ENCODE measurements at regions not wholly inside any gene's neighbourhood (a gene's known extent, or its start where the extent isn't known, plus 50 kb on each side); places are given as distances from the start of the nearest gene placed in this dataset.

- no peak for TF ChIP-seq ZNF274 (IDR thresholded peaks at IDR 0.05; ENCODE audit: low read depth, low read length)
These were observed 645.0 kb downstream of the CBLN2 start (continued) for GRCh38 chr18:71899183-71899582.

DNA sequence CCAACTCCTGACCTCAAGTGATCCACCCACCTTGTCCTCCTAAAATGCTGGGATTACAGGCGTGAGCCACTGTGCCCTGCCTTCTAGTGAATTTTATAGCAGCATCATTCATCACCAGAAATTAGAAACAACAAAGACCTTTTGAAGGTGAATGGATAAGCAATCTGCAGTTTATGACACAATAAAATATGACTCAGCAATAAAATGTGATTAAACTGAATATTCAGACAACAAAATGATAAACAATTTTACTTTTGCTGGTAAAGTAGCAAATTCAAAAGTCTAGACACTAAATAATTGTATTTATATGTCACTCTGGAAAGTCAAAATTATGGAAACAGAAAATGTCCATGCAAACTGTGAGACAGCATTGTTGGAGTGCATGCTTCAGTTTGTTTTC, 656.6 kb downstream of the CBLN2 start:
- RAD21 ChIA-PET (ENCODE audit: low non-redundant PET in 1 of 2, low total read pairs in 2 of 2, uncharacterized antibody in 2 of 2, unreplicated experiment in 2 of 2) = no interaction called here
- Histone ChIP-seq H3K79me2 (ENCODE audit: insufficient read depth, low read length) (no peaks in the 10 kb centered on the region), H3K9me2 (ENCODE audit: insufficient read depth) (no peaks in the 10 kb centered on the region), H4K20me1 (ENCODE audit: insufficient read depth) (no peaks in the 10 kb centered on the region), H3K4me1 (ENCODE audit: control insufficient read depth in 1 of 2, insufficient read depth in 2 of 2, low read length in 2 of 2) (no peaks in the 10 kb centered on the region), H3K9ac (ENCODE audit: low read length) (no peak overlapping the region), H3K4me2 (ENCODE audit: low read length) (no peak overlapping the region), H3K36me3 (ENCODE audit: control insufficient read depth in 1 of 2, insufficient read depth in 2 of 2, low read length in 2 of 2) (no peaks in the 10 kb centered on the region), H3K27ac (ENCODE audit: low read depth, low read length) (no peak overlapping the region), H3K9me3 (ENCODE audit: control insufficient read depth in 1 of 2, insufficient read depth in 1 of 2, low read depth in 1 of 2, low read length in 2 of 2) (peaks cover 0 to 7% of the 10 kb centered on the region in 2 experiments; a peak in 3 of 4 replicates), H3K4me3 (replicated peaks in 1 of 2; ENCODE audit: low read depth in 1 of 2, low read length in 2 of 2) (no peak overlapping the region), H3K27me3 (ENCODE audit: insufficient read depth, low read length) (no peaks in the 10 kb centered on the region), H2AFZ (ENCODE audit: low read depth, low read length, poor library complexity, severe bottlenecking) (no peak overlapping the region)
- no TSS peak for BruUV-seq (replicated peaks)
- DNase-seq (ENCODE audit: low read depth, low spot score) (no peak), ATAC-seq (no peak)
- CTCF ChIA-PET = no interaction called here
- POLR2A ChIA-PET = no interaction called here
- intact Hi-C loops (cut with micrococcal nuclease) = no loop called here
- TF ChIP-seq SIN3A (IDR thresholded peaks at IDR 0.05; ENCODE audit: low read depth) (no peak), CBX3 (IDR thresholded peaks at IDR 0.05; ENCODE audit: low read depth) (no peak), EGR1 (IDR thresholded peaks at IDR 0.05; ENCODE audit: low read depth) (no peak), EZH2phosphoT487 (IDR thresholded peaks at IDR 0.05; ENCODE audit: borderline replicate concordance) (no peak), JUND (IDR thresholded peaks at IDR 0.05) (no peak), EZH2 (IDR thresholded peaks at IDR 0.05) (no peak), ZBTB33 (IDR thresholded peaks at IDR 0.05; ENCODE audit: extremely low read depth, insufficient replicate concordance, low read length) (no peak), ZNF274 (IDR thresholded peaks at IDR 0.05; ENCODE audit: low read depth, low read length) (no peak), RAD21 (IDR thresholded peaks at IDR 0.05; ENCODE audit: low read depth) (no peak), CEBPB (IDR thresholded peaks at IDR 0.05; ENCODE audit: low read depth) (no peak), POLR2A (IDR thresholded peaks at IDR 0.05; ENCODE audit: borderline replicate concordance, extremely low read depth, insufficient read depth, insufficient read length) (no peak)

Data from HCT116 (cell line).